ENCODE measurements at regions not wholly inside any gene's neighbourhood (a gene's known extent, or its start where the extent isn't known, plus 50 kb on each side); places are given as distances from the start of the nearest gene placed in this dataset.

DNA sequence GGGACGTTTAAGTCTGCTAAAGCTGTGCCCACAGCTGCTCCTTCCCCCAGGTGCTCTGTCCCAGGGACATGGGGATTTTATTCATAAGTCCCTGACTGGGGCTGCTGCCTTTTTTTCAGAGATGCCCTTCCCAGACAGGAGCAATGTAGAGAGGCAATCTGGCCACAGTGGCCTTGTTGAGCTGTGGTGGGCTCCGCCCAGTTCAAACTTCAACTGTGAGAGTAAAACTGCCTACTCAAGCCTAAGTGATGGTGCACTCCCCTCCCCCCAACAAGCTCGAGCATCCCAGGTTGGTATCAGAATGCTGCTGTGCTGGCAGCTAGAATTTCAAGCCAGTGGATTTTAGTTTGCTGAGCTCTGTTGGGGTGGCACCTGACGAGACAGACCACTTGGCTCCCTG lies 1371.4 kb downstream of the ADGRL3 start:
- CTCF ChIA-PET = no interaction called here
- H2AK5ac ChIP-seq (ENCODE audit: low read depth, low read length) = no peak overlapping the region
- no peak overlapping the region for H2BK15ac ChIP-seq (ENCODE audit: low read depth, low read length)
- no peaks in the 10 kb centered on the region for H3K27me3 ChIP-seq (ENCODE audit: control insufficient read depth, insufficient read depth, low read length)
- H3K56ac ChIP-seq (ENCODE audit: extremely low read depth, insufficient read depth, low read length) = no peak overlapping the region
- H3K23ac ChIP-seq (ENCODE audit: low read depth, low read length) = no peak overlapping the region
- no peaks in the 10 kb centered on the region for H3K79me1 ChIP-seq (ENCODE audit: low read depth in 1 of 2, low read length in 2 of 2)
- no peak overlapping the region for H2BK5ac ChIP-seq (ENCODE audit: low read depth, low read length, poor library complexity, severe bottlenecking)
- H2BK20ac ChIP-seq (ENCODE audit: low read depth, low read length) = no peak overlapping the region
- H4K5ac ChIP-seq (ENCODE audit: low read depth, low read length) = no peak overlapping the region
- no peak overlapping the region for H2BK120ac ChIP-seq (ENCODE audit: low read depth, low read length)
- 0 out of 2 replicates have a peak, but pooled peaks cover 4% of the 10 kb centered on the region for H3K9me3 ChIP-seq (ENCODE audit: control insufficient read depth, insufficient read depth, low read length)
- in situ Hi-C loops (cut with MboI; ENCODE audit: low sequenced_read_pairs) = no loop called here
- H3K14ac ChIP-seq (replicated peaks; ENCODE audit: low read depth, low read length) = no peak overlapping the region
- no peak overlapping the region for H3K27ac ChIP-seq (ENCODE audit: insufficient read depth, low read length)
- H3K4me3 ChIP-seq (ENCODE audit: insufficient read depth, low read depth, low read length) = no peak overlapping the region
- H2AFZ ChIP-seq (replicated peaks; ENCODE audit: low read length, poor library complexity) = no peak overlapping the region
- dilution Hi-C loops (cut with HindIII; ENCODE audit: low sequenced_read_pairs, unreplicated experiment) = no loop called here
- no peaks in the 10 kb centered on the region for H3K9me1 ChIP-seq (ENCODE audit: insufficient read depth, low read length)
- H3K36me3 ChIP-seq (ENCODE audit: control insufficient read depth, insufficient read depth, low read length) = no peaks in the 10 kb centered on the region
- intact Hi-C loops (cut with micrococcal nuclease) = no loop called here
- no TSS peak for BruUV-seq (replicated peaks)
- H4K8ac ChIP-seq (ENCODE audit: low read depth in 2 of 2, low read length in 2 of 2) = no peak overlapping the region
- 0% methylated on average over 1 of the region's 4 CpGs; no CpG with 5 or more reads in 1 of the 2 experiments for WGBS, 2 experiments (ENCODE audit: extremely low coverage in 2 of 2, insufficient read length in 1 of 2)
- H4K20me1 ChIP-seq (ENCODE audit: insufficient read depth, low read length) = no peaks in the 10 kb centered on the region
- H3K4me1 ChIP-seq (ENCODE audit: control insufficient read depth, insufficient read depth, low read length) = no peaks in the 10 kb centered on the region
- no peak overlapping the region for H2AK9ac ChIP-seq (replicated peaks; ENCODE audit: low read depth, low read length, poor library complexity)
- H3K4ac ChIP-seq (ENCODE audit: low read depth, low read length) = no peak overlapping the region
- no peak for TF ChIP-seq POLR2A (IDR thresholded peaks at IDR 0.05; ENCODE audit: low read depth, low read length)
- TF ChIP-seq, protein P1, sequence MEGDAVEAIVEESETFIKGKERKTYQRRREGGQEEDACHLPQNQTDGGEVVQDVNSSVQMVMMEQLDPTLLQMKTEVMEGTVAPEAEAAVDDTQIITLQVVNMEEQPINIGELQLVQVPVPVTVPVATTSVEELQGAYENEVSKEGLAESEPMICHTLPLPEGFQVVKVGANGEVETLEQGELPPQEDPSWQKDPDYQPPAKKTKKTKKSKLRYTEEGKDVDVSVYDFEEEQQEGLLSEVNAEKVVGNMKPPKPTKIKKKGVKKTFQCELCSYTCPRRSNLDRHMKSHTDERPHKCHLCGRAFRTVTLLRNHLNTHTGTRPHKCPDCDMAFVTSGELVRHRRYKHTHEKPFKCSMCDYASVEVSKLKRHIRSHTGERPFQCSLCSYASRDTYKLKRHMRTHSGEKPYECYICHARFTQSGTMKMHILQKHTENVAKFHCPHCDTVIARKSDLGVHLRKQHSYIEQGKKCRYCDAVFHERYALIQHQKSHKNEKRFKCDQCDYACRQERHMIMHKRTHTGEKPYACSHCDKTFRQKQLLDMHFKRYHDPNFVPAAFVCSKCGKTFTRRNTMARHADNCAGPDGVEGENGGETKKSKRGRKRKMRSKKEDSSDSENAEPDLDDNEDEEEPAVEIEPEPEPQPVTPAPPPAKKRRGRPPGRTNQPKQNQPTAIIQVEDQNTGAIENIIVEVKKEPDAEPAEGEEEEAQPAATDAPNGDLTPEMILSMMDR (conservative IDR thresholded peaks at IDR 0.05; ENCODE audit: low read depth, low read length) = no peak
- TF ChIP-seq MAZ (IDR thresholded peaks at IDR 0.05; ENCODE audit: borderline replicate concordance, low read depth, low read length) = no peak
- no peak for TF ChIP-seq SMC3 (IDR thresholded peaks at IDR 0.05; ENCODE audit: low read depth, low read length)
- TF ChIP-seq CEBPB (IDR thresholded peaks at IDR 0.05; ENCODE audit: low read depth, low read length) = no peak
- no peak for TF ChIP-seq NFE2L2 (IDR thresholded peaks at IDR 0.05; ENCODE audit: low read depth, low read length)
- TF ChIP-seq RFX5 (IDR thresholded peaks at IDR 0.05; ENCODE audit: low read depth, low read length) = no peak
- no peak for TF ChIP-seq MAFK (IDR thresholded peaks at IDR 0.05; ENCODE audit: low read depth, low read length)
- TF ChIP-seq RAD21 (IDR thresholded peaks at IDR 0.05; ENCODE audit: low read length) = no peak
- no peak for TF ChIP-seq BHLHE40 (IDR thresholded peaks at IDR 0.05; ENCODE audit: low read depth, low read length)
- no peak for TF ChIP-seq CHD1 (IDR thresholded peaks at IDR 0.05; ENCODE audit: low read depth, low read length)
- TF ChIP-seq, protein P2, sequence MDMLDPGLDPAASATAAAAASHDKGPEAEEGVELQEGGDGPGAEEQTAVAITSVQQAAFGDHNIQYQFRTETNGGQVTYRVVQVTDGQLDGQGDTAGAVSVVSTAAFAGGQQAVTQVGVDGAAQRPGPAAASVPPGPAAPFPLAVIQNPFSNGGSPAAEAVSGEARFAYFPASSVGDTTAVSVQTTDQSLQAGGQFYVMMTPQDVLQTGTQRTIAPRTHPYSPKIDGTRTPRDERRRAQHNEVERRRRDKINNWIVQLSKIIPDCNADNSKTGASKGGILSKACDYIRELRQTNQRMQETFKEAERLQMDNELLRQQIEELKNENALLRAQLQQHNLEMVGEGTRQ (IDR thresholded peaks at IDR 0.05; ENCODE audit: low read depth, low read length) = no peak
- TF ChIP-seq MXI1 (IDR thresholded peaks at IDR 0.05; ENCODE audit: borderline replicate concordance, low read depth, low read length) = no peak
- no peak for TF ChIP-seq RCOR1 (IDR thresholded peaks at IDR 0.05; ENCODE audit: insufficient replicate concordance, low read length)
- TF ChIP-seq, protein P3, sequence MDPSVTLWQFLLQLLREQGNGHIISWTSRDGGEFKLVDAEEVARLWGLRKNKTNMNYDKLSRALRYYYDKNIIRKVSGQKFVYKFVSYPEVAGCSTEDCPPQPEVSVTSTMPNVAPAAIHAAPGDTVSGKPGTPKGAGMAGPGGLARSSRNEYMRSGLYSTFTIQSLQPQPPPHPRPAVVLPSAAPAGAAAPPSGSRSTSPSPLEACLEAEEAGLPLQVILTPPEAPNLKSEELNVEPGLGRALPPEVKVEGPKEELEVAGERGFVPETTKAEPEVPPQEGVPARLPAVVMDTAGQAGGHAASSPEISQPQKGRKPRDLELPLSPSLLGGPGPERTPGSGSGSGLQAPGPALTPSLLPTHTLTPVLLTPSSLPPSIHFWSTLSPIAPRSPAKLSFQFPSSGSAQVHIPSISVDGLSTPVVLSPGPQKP (IDR thresholded peaks at IDR 0.05; ENCODE audit: borderline replicate concordance, low read depth, low read length) = no peak
- TF ChIP-seq FOS (IDR thresholded peaks at IDR 0.05; ENCODE audit: low read depth, low read length) = no peak
- H3K18ac ChIP-seq (ENCODE audit: low read depth, low read length) = no peak overlapping the region
- ATAC-seq (ENCODE audit: low read depth) (no peak), DNase-seq (no peak)
- H3K9ac ChIP-seq (ENCODE audit: low read depth, low read length) = no peak overlapping the region
- POLR2A ChIA-PET (ENCODE audit: unreplicated experiment) = no interaction called here
- H4K91ac ChIP-seq (ENCODE audit: insufficient read depth, low read depth, low read length) = no peak overlapping the region
- H3K4me2 ChIP-seq (ENCODE audit: low read depth, low read length) = no peak overlapping the region

Data from IMR-90 (cell line).